Urinary bladder (tissue), 3 donors: ENCODE measurements at regions not wholly inside any gene's neighbourhood (a gene's known extent, or its start where the extent isn't known, plus 50 kb on each side); places are given as distances from the start of the nearest gene placed in this dataset.
A peak's percentile ranks its signal among the peaks of the same experiment; 100 is the strongest.
"Not testable (repeated sequence)": the region's sequence is repeated elsewhere in the genome, so short reads cannot be mapped to it uniquely, and the experiment has no call there.

Experiments used
- DNase-seq: peaks from one replicate; pipeline ENCODE4 v3.0.0-alpha.2; 2015; ENCODE audit errors: extremely low spot score
- H3K27ac ChIP-seq: one replicate; pipeline ENCODE4 v1.5.1; 2013; ENCODE audit warnings: low read depth, mild to moderate bottlenecking, moderate library complexity
- H3K36me3 ChIP-seq: one replicate; pipeline ENCODE4 v1.6.1; 2013; ENCODE audit warnings: mild to moderate bottlenecking, moderate library complexity; ENCODE audit not compliant: insufficient read depth
- H3K4me1 ChIP-seq: one replicate; pipeline ENCODE4 v1.6.1; 2013; ENCODE audit warnings: mild to moderate bottlenecking, moderate library complexity; ENCODE audit not compliant: insufficient read depth
- H3K4me3 ChIP-seq: one replicate; pipeline ENCODE4 v1.5.1; 2013; ENCODE audit warnings: low read depth, low read length
- WGBS: extraction: QIAGEN DNeasy Blood & Tissue Kit; methylation state at CpG from one replicate; pipeline ENCODE4 v1.1.7; 2013; 5-methylcytosine and 5-hydroxymethylcytosine counted together
- donor health status: healthy with polysubstance abuse.
- donor health status: healthy.

GRCh38 chr1:232726048-232726779 lies 79.0 kb upstream of the MAP10 start:
- H3K4me3 ChIP-seq = no peak overlapping the region
- 77% methylated on average over 8 of the region's 8 CpGs for WGBS
- no peaks in the 10 kb centered on the region for H3K4me1 ChIP-seq
- no peak overlapping the region for H3K27ac ChIP-seq
- no peaks in the 10 kb centered on the region for H3K36me3 ChIP-seq
- DNase-seq = no peak

GRCh38 chr1:232728507-232729263 lies 76.5 kb upstream of the MAP10 start:
- 64% methylated on average over 6 of the region's 6 CpGs for WGBS
- H3K4me1 ChIP-seq = no peaks in the 10 kb centered on the region
- DNase-seq = no peak
- H3K27ac ChIP-seq = no peak overlapping the region
- no peak overlapping the region for H3K4me3 ChIP-seq
- H3K36me3 ChIP-seq = no peaks in the 10 kb centered on the region

- no peaks in the 10 kb centered on the region for H3K36me3 ChIP-seq
- WGBS = 75% methylated on average over 1 of the region's 1 CpG
- no peak for DNase-seq
- no peaks in the 10 kb centered on the region for H3K4me1 ChIP-seq
- no peak overlapping the region for H3K4me3 ChIP-seq
- no peak overlapping the region for H3K27ac ChIP-seq
These were observed 72.8 kb upstream of the MAP10 start for GRCh38 chr1:232732344-232732910.

GRCh38 chr1:232737917-232738316 lies 67.3 kb upstream of the MAP10 start:
- H3K4me3 ChIP-seq = no peak overlapping the region
- H3K4me1 ChIP-seq = no peaks in the 10 kb centered on the region
- DNase-seq = no peak
- WGBS = 77% methylated on average over 2 of the region's 2 CpGs
- H3K36me3 ChIP-seq = no peaks in the 10 kb centered on the region
- H3K27ac ChIP-seq = no peak overlapping the region

GRCh38 chr1:232743999-232744398 lies 61.2 kb upstream of the MAP10 start:
- 94% methylated on average over 1 of the region's 1 CpG for WGBS
- Histone ChIP-seq H3K27ac (no peak overlapping the region), H3K4me1 (no peaks in the 10 kb centered on the region), H3K36me3 (no peaks in the 10 kb centered on the region), H3K4me3 (no peak overlapping the region)
- DNase-seq = no peak

- H3K36me3 ChIP-seq = no peaks in the 10 kb centered on the region
- DNase-seq = no peak
- no peak overlapping the region for H3K4me3 ChIP-seq
- H3K27ac ChIP-seq = no peak overlapping the region
- 94% methylated on average over 6 of the region's 6 CpGs for WGBS
- H3K4me1 ChIP-seq = no peaks in the 10 kb centered on the region
These were observed 60.4 kb upstream of the MAP10 start for GRCh38 chr1:232744847-232745246.

GRCh38 chr1:232745698-232746097 lies 59.5 kb upstream of the MAP10 start:
- not testable (repeated sequence) for H3K27ac ChIP-seq, H3K4me3 ChIP-seq, H3K36me3 ChIP-seq, DNase-seq, H3K4me1 ChIP-seq
- 90% methylated on average over 2 of the region's 2 CpGs for WGBS

GRCh38 chr1:232748910-232749368 lies 56.3 kb upstream of the MAP10 start:
- WGBS = 85% methylated on average over 8 of the region's 8 CpGs
- H3K4me1 ChIP-seq = peaks cover 2% of the 10 kb centered on the region
- DNase-seq = no peak
- no peak overlapping the region for H3K27ac ChIP-seq
- no peak overlapping the region for H3K4me3 ChIP-seq
- no peaks in the 10 kb centered on the region for H3K36me3 ChIP-seq

GRCh38 chr1:232751393-232752140 lies 53.6 kb upstream of the MAP10 start:
- WGBS = 22% methylated on average over 7 of the region's 7 CpGs
- Histone ChIP-seq H3K4me1 (peaks cover 2% of the 10 kb centered on the region), H3K36me3 (no peaks in the 10 kb centered on the region), H3K4me3 (no peak overlapping the region), H3K27ac (peak overlapping the region; percentile 56)
- no peak for DNase-seq

- 54% methylated on average over 1 of the region's 1 CpG for WGBS
- H3K27ac ChIP-seq = no peak overlapping the region
- no peak for DNase-seq
- H3K4me3 ChIP-seq = no peak overlapping the region
- no peaks in the 10 kb centered on the region for H3K36me3 ChIP-seq
- H3K4me1 ChIP-seq = peaks cover 2% of the 10 kb centered on the region
These were observed 52.9 kb upstream of the MAP10 start for GRCh38 chr1:232752365-232752764.

GRCh38 chr1:232754930-232755329 lies 50.3 kb upstream of the MAP10 start:
- Histone ChIP-seq H3K36me3 (no peaks in the 10 kb centered on the region), H3K4me1 (peaks cover 4% of the 10 kb centered on the region), H3K4me3 (no peak overlapping the region), H3K27ac (no peak overlapping the region)
- no peak for DNase-seq
- WGBS = 82% methylated on average over 1 of the region's 1 CpG
